ENCODE measurements at regions not wholly inside any gene's neighbourhood (a gene's known extent, or its start where the extent isn't known, plus 50 kb on each side); places are given as distances from the start of the nearest gene placed in this dataset.

GRCh38 chr17:77542011-77542410 is 401.2 kb downstream of the SEC14L1 start:
- H3K27ac ChIP-seq, result no peak overlapping the region
- TF ChIP-seq ZFX (IDR thresholded peaks at IDR 0.05; ENCODE audit: borderline replicate concordance), result no peak
- TF ChIP-seq, protein P1, sequence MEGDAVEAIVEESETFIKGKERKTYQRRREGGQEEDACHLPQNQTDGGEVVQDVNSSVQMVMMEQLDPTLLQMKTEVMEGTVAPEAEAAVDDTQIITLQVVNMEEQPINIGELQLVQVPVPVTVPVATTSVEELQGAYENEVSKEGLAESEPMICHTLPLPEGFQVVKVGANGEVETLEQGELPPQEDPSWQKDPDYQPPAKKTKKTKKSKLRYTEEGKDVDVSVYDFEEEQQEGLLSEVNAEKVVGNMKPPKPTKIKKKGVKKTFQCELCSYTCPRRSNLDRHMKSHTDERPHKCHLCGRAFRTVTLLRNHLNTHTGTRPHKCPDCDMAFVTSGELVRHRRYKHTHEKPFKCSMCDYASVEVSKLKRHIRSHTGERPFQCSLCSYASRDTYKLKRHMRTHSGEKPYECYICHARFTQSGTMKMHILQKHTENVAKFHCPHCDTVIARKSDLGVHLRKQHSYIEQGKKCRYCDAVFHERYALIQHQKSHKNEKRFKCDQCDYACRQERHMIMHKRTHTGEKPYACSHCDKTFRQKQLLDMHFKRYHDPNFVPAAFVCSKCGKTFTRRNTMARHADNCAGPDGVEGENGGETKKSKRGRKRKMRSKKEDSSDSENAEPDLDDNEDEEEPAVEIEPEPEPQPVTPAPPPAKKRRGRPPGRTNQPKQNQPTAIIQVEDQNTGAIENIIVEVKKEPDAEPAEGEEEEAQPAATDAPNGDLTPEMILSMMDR (IDR thresholded peaks at IDR 0.05), result no peak

GRCh38 chr17:77542551-77543490 is 402.1 kb downstream of the SEC14L1 start:
- TF ChIP-seq, protein P1 (IDR thresholded peaks at IDR 0.05), result peak; percentile 90
- TF ChIP-seq ZFX (IDR thresholded peaks at IDR 0.05; ENCODE audit: borderline replicate concordance), result no peak
- no peak overlapping the region for H3K27ac ChIP-seq

DNA sequence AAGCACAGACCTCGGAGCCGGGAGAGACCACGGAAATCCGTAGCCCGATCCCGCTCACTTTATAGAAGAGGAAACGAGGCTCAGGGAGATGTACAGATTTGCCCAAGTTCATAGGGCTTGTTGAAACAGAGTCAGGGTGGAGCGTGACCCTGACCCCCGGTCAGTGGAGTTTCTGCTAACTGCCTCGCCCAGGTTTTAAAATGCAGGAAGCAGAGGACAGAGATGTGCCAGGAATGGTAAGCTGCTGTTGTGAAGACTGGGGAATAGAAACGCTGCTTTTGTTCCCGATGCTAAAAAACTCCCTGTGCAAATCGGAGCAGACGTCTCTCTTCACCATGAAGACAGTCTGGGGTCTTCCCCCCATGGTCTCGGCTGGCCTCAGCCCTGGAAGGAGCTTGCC is 403.0 kb downstream of the SEC14L1 start:
- no peak overlapping the region for H3K27ac ChIP-seq
- no peak for TF ChIP-seq ZFX (IDR thresholded peaks at IDR 0.05; ENCODE audit: borderline replicate concordance)
- TF ChIP-seq, protein P1 (IDR thresholded peaks at IDR 0.05), result no peak

- TF ChIP-seq, protein P1 (IDR thresholded peaks at IDR 0.05), result no peak
- TF ChIP-seq ZFX (IDR thresholded peaks at IDR 0.05; ENCODE audit: borderline replicate concordance), result no peak
- H3K27ac ChIP-seq, result no peak overlapping the region
These were observed 403.8 kb downstream of the SEC14L1 start for GRCh38 chr17:77544347-77545110.

GRCh38 chr17:77546772-77547241 is 406.0 kb downstream of the SEC14L1 start:
- H3K27ac ChIP-seq, result no peak overlapping the region
- no peak for TF ChIP-seq ZFX (IDR thresholded peaks at IDR 0.05; ENCODE audit: borderline replicate concordance)
- TF ChIP-seq, protein P1 (IDR thresholded peaks at IDR 0.05), result no peak

- TF ChIP-seq, protein P1 (IDR thresholded peaks at IDR 0.05), result no peak
- TF ChIP-seq ZFX (IDR thresholded peaks at IDR 0.05; ENCODE audit: borderline replicate concordance), result no peak
- H3K27ac ChIP-seq, result no peak overlapping the region
These were observed 408.2 kb downstream of the SEC14L1 start for GRCh38 chr17:77548967-77549366.

Measured in 22Rv1 (cell line).